Stomach (tissue), 4 donors: ENCODE measurements at regions not wholly inside any gene's neighbourhood (a gene's known extent, or its start where the extent isn't known, plus 50 kb on each side); places are given as distances from the start of the nearest gene placed in this dataset.

Source experiments
- EP300 ChIP-seq: sonication (generic); formaldehyde crosslinking; IDR thresholded peaks from one replicate; pipeline ENCODE4 v1.6.1; 2017; ENCODE audit warnings: antibody characterized with exemption
- TF ChIP-seq, protein P1 (sequence below), 7 experiments: fragments of 450-650 bp in 4 of 7; fragments of 200-600 bp in 3 of 7; sonication (generic) in 3 of 7; IDR thresholded peaks; one replicate each; pipeline ENCODE4 v1.5.1; 2016 to 2019; ENCODE audit warnings: antibody characterized with exemption in 7 of 7, control low read depth in 2 of 7, mild to moderate bottlenecking in 1 of 7

DNA sequence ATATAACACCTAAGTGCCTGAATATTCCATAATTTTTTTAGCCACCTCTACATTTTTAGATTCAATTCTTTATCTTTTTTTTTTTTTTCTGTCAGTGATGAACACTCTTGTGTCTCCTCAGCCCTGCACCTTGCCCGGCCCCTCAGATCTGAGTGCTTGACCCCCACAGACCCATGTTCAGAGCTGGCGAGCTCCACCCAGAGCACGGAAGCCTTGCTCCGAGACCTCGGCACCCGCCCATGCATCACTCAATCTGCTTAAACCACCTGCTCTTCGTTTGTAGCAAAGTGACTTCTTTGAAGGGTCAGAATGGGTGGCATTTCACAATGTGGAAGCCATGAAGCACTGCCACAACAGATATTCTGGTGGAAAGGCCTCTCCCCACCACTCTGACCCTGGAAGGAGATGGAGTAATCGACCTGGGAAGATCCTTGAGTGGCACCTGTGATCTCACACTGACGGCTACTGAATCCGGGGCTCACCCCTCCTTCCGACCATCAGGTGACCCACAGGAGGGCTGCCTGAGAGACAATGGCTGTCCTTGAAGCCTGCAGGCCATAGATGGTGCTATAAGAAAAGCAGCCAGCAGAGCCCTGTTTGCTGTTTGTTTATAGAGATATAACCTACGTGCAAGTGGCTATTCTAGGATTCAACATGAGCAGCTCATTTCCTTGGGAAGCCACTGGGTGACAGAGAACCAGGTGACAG lies 261.1 kb upstream of the IRX4 start:
- no peak for TF ChIP-seq EP300
- TF ChIP-seq, protein P1, sequence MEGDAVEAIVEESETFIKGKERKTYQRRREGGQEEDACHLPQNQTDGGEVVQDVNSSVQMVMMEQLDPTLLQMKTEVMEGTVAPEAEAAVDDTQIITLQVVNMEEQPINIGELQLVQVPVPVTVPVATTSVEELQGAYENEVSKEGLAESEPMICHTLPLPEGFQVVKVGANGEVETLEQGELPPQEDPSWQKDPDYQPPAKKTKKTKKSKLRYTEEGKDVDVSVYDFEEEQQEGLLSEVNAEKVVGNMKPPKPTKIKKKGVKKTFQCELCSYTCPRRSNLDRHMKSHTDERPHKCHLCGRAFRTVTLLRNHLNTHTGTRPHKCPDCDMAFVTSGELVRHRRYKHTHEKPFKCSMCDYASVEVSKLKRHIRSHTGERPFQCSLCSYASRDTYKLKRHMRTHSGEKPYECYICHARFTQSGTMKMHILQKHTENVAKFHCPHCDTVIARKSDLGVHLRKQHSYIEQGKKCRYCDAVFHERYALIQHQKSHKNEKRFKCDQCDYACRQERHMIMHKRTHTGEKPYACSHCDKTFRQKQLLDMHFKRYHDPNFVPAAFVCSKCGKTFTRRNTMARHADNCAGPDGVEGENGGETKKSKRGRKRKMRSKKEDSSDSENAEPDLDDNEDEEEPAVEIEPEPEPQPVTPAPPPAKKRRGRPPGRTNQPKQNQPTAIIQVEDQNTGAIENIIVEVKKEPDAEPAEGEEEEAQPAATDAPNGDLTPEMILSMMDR (IDR thresholded peaks at IDR 0.05) = no peak
